C4-2B (cell line): ENCODE measurements at regions not wholly inside any gene's neighbourhood (a gene's known extent, or its start where the extent isn't known, plus 50 kb on each side); places are given as distances from the start of the nearest gene placed in this dataset.
"Not testable (repeated sequence)": the region's sequence is repeated elsewhere in the genome, so short reads cannot be mapped to it uniquely, and the experiment has no call there.

ENCODE experiments used
- H3K27ac ChIP-seq: fragments of 450-650 bp; 2 replicates; pipeline ENCODE4 v1.5.1; 2017
- ZFX ChIP-seq: fragments of 450-650 bp; IDR thresholded peaks from 2 replicates; pipeline ENCODE4 v1.6.1; 2017
- TF ChIP-seq, protein P1 (sequence below): fragments of 450-650 bp; conservative IDR thresholded peaks from 2 replicates; pipeline ENCODE4 v1.5.1; 2017; ENCODE audit warnings: mild to moderate bottlenecking

GRCh38 chr12:19669793-19670192 is 230.5 kb downstream of the AEBP2 start:
- no peak overlapping the region for H3K27ac ChIP-seq
- TF ChIP-seq, protein P1, sequence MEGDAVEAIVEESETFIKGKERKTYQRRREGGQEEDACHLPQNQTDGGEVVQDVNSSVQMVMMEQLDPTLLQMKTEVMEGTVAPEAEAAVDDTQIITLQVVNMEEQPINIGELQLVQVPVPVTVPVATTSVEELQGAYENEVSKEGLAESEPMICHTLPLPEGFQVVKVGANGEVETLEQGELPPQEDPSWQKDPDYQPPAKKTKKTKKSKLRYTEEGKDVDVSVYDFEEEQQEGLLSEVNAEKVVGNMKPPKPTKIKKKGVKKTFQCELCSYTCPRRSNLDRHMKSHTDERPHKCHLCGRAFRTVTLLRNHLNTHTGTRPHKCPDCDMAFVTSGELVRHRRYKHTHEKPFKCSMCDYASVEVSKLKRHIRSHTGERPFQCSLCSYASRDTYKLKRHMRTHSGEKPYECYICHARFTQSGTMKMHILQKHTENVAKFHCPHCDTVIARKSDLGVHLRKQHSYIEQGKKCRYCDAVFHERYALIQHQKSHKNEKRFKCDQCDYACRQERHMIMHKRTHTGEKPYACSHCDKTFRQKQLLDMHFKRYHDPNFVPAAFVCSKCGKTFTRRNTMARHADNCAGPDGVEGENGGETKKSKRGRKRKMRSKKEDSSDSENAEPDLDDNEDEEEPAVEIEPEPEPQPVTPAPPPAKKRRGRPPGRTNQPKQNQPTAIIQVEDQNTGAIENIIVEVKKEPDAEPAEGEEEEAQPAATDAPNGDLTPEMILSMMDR, result no peak
- no peak for TF ChIP-seq ZFX

GRCh38 chr12:19671695-19672094 is 232.4 kb downstream of the AEBP2 start:
- H3K27ac ChIP-seq, result no peak overlapping the region
- TF ChIP-seq, protein P1, result no peak
- TF ChIP-seq ZFX, result no peak

DNA sequence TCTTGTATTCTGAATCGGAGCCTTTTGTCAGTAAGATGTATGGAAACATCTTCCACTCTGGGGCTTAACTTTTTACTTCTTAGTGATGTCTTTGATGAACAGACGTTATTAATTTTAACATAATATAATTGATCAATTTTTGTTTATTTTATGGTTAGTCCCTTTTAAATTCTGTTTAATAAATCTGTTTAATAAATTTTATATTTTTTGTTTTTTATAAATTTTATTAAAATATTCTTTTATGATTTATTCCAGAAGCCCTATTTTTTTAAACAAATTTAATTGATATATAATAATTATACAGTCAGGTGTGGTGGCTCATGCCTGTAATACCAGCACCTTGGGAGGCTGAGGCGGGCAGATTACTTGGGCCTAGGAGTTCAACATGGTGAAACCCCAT is 235.1 kb downstream of the AEBP2 start:
- no peak overlapping the region for H3K27ac ChIP-seq
- TF ChIP-seq, protein P1, result no peak
- TF ChIP-seq ZFX, result no peak

DNA sequence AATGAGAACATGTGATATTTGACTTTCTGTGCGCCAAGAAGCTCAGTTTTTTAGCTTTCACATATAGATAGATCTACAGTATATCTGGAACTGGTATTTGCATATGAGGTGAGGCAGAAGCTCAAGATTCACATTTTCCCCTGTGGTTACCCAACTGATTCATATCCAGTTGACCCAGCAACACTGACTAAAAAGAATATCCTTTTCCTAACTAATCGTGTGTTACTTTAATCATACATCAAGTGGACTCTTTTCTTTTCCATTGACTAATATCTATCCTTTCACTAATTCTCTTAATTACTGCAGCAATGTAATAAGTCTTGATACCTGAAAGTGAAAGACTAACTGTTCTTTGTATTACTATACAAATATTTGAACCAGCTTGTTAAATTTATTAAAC is 236.1 kb downstream of the AEBP2 start:
- TF ChIP-seq, protein P1, result no peak
- TF ChIP-seq ZFX, result no peak
- H3K27ac ChIP-seq, result no peak overlapping the region

DNA sequence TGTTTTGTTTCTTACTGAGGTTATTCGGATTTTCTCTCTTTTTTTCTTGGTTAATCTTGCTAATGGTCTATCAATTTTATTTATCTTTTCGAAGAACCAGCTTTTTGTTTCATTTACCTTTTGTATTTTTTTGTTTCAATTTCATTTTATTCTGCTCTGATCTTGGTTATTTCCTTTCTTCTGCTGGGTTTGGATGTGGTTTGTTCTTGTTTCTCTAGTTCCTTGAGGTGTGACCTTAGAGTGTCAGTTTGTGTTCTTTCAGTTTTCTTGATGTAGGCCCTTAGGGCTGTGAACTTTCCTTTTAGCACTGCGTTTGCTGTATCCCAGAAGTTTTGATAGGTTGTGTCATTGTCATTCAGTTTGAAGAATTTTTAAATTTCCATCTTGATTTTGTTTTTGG is 239.2 kb downstream of the AEBP2 start:
- not testable (repeated sequence) for H3K27ac ChIP-seq

DNA sequence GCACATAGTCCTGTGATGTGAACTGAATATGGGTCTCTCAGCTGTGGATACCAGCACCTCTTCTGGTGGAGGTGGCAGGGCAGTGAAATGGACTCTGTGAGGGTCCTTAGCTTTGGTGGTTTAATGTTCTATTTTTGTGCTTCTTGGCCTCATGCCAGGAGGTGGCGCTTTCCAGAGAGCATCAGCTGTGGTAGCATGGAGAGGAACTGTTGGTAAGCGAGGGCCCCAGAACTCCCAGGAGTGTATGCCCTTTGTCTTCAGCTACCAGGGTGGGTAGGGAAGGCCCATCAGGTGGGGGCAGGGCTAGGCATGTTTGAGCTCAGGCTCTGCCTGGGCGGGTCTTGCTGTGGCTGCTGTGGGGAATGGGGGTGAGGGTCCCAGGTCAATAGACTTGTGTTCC is 241.7 kb downstream of the AEBP2 start:
- no peak overlapping the region for H3K27ac ChIP-seq
- TF ChIP-seq, protein P1, result no peak
- no peak for TF ChIP-seq ZFX

- TF ChIP-seq, protein P1, result no peak
- TF ChIP-seq ZFX, result no peak
- no peak overlapping the region for H3K27ac ChIP-seq
Observed at GRCh38 chr12:19683178-19683927, 244.1 kb downstream of the AEBP2 start.

DNA sequence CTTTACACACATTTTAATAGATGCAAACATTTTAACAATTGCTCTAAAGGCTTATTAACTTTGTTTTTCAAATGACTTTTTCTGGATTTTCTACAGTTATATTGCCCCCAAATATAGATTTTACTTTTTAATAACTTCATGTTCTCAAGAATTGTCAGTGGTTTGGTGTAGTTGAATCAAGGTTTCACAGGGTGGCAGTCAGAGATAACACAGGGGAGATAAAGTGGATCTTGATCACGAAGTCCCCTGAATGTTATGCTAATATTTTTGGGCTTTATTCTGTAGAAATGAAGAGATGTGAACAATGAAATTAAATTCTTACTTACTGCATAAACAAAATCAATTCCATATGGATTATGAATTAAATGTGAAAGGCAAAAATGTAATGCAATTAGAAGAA is 248.1 kb downstream of the AEBP2 start:
- no peak overlapping the region for H3K27ac ChIP-seq
- TF ChIP-seq, protein P1, result peak; percentile 5; the same call in 1 of the 2 replicates
- no peak for TF ChIP-seq ZFX
